ENCODE measurements at regions not wholly inside any gene's neighbourhood (a gene's known extent, or its start where the extent isn't known, plus 50 kb on each side); places are given as distances from the start of the nearest gene placed in this dataset.

- H3K36me3 ChIP-seq (ENCODE audit: control insufficient read depth in 2 of 2, insufficient read depth in 2 of 2, low read length in 2 of 2) = no peaks in the 10 kb centered on the region
- no peak overlapping the region for H3K9ac ChIP-seq (ENCODE audit: low read depth in 1 of 2, low read length in 2 of 2)
- no peak overlapping the region for H3K27ac ChIP-seq (ENCODE audit: low read depth in 2 of 2, low read length in 2 of 2)
- no peaks in the 10 kb centered on the region for H3K4me1 ChIP-seq (ENCODE audit: control insufficient read depth in 2 of 2, insufficient read depth in 2 of 2, low read length in 2 of 2)
- no peak overlapping the region for H3K4me3 ChIP-seq (ENCODE audit: low read length in 2 of 2)
- no peaks in the 10 kb centered on the region for H3K27me3 ChIP-seq (ENCODE audit: control insufficient read depth in 2 of 2, insufficient read depth in 2 of 2, low read length in 2 of 2)
- no peaks in the 10 kb centered on the region for H3K9me3 ChIP-seq (ENCODE audit: control insufficient read depth in 2 of 2, low read length in 2 of 2)
Observed at GRCh38 chr3:158961471-158961870, 159.6 kb downstream of the MFSD1 start.

- no peaks in the 10 kb centered on the region for H3K9me3 ChIP-seq (ENCODE audit: control insufficient read depth in 2 of 2, low read length in 2 of 2)
- no peak overlapping the region for H3K9ac ChIP-seq (ENCODE audit: low read depth in 1 of 2, low read length in 2 of 2)
- no peak overlapping the region for H3K4me3 ChIP-seq (ENCODE audit: low read length in 2 of 2)
- no peaks in the 10 kb centered on the region for H3K4me1 ChIP-seq (ENCODE audit: control insufficient read depth in 2 of 2, insufficient read depth in 2 of 2, low read length in 2 of 2)
- no peaks in the 10 kb centered on the region for H3K27me3 ChIP-seq (ENCODE audit: control insufficient read depth in 2 of 2, insufficient read depth in 2 of 2, low read length in 2 of 2)
- H3K27ac ChIP-seq (ENCODE audit: low read depth in 2 of 2, low read length in 2 of 2) = no peak overlapping the region
- no peaks in the 10 kb centered on the region for H3K36me3 ChIP-seq (ENCODE audit: control insufficient read depth in 2 of 2, insufficient read depth in 2 of 2, low read length in 2 of 2)
Observed at GRCh38 chr3:158961911-158962310, 160.1 kb downstream of the MFSD1 start.

GRCh38 chr3:158970006-158970405 lies 168.2 kb downstream of the MFSD1 start:
- H3K27ac ChIP-seq (ENCODE audit: low read depth in 2 of 2, low read length in 2 of 2) = no peak overlapping the region
- H3K27me3 ChIP-seq (ENCODE audit: control insufficient read depth in 2 of 2, insufficient read depth in 2 of 2, low read length in 2 of 2) = no peaks in the 10 kb centered on the region
- H3K36me3 ChIP-seq (ENCODE audit: control insufficient read depth in 2 of 2, insufficient read depth in 2 of 2, low read length in 2 of 2) = no peaks in the 10 kb centered on the region
- H3K4me1 ChIP-seq (ENCODE audit: control insufficient read depth in 2 of 2, insufficient read depth in 2 of 2, low read length in 2 of 2) = no peaks in the 10 kb centered on the region
- no peak overlapping the region for H3K4me3 ChIP-seq (ENCODE audit: low read length in 2 of 2)
- no peak overlapping the region for H3K9ac ChIP-seq (ENCODE audit: low read depth in 1 of 2, low read length in 2 of 2)
- no peaks in the 10 kb centered on the region for H3K9me3 ChIP-seq (ENCODE audit: control insufficient read depth in 2 of 2, low read length in 2 of 2)

- Histone ChIP-seq H3K4me3 (ENCODE audit: low read length in 2 of 2) (no peak overlapping the region), H3K9me3 (ENCODE audit: control insufficient read depth in 2 of 2, low read length in 2 of 2) (no peaks in the 10 kb centered on the region), H3K27me3 (ENCODE audit: control insufficient read depth in 2 of 2, insufficient read depth in 2 of 2, low read length in 2 of 2) (no peaks in the 10 kb centered on the region), H3K4me1 (ENCODE audit: control insufficient read depth in 2 of 2, insufficient read depth in 2 of 2, low read length in 2 of 2) (no peaks in the 10 kb centered on the region), H3K27ac (ENCODE audit: low read depth in 2 of 2, low read length in 2 of 2) (no peak overlapping the region), H3K36me3 (ENCODE audit: control insufficient read depth in 2 of 2, insufficient read depth in 2 of 2, low read length in 2 of 2) (no peaks in the 10 kb centered on the region), H3K9ac (ENCODE audit: low read depth in 1 of 2, low read length in 2 of 2) (no peak overlapping the region)
Observed at GRCh38 chr3:158974904-158975303, 173.1 kb downstream of the MFSD1 start.

GRCh38 chr3:158976966-158977365 lies 175.1 kb downstream of the MFSD1 start:
- Histone ChIP-seq H3K27ac (ENCODE audit: low read depth in 2 of 2, low read length in 2 of 2) (no peak overlapping the region), H3K27me3 (ENCODE audit: control insufficient read depth in 2 of 2, insufficient read depth in 2 of 2, low read length in 2 of 2) (no peaks in the 10 kb centered on the region), H3K36me3 (ENCODE audit: control insufficient read depth in 2 of 2, insufficient read depth in 2 of 2, low read length in 2 of 2) (no peaks in the 10 kb centered on the region), H3K4me1 (ENCODE audit: control insufficient read depth in 2 of 2, insufficient read depth in 2 of 2, low read length in 2 of 2) (no peaks in the 10 kb centered on the region), H3K4me3 (ENCODE audit: low read length in 2 of 2) (no peak overlapping the region), H3K9ac (ENCODE audit: low read depth in 1 of 2, low read length in 2 of 2) (no peak overlapping the region), H3K9me3 (ENCODE audit: control insufficient read depth in 2 of 2, low read length in 2 of 2) (no peaks in the 10 kb centered on the region)

GRCh38 chr3:158977497-158977896 lies 175.6 kb downstream of the MFSD1 start:
- Histone ChIP-seq H3K4me3 (ENCODE audit: low read length in 2 of 2) (no peak overlapping the region), H3K36me3 (ENCODE audit: control insufficient read depth in 2 of 2, insufficient read depth in 2 of 2, low read length in 2 of 2) (no peaks in the 10 kb centered on the region)

GRCh38 chr3:158983216-158984099 lies 181.6 kb downstream of the MFSD1 start:
- no peak overlapping the region for H3K9ac ChIP-seq (ENCODE audit: low read depth in 1 of 2, low read length in 2 of 2)
- H3K4me1 ChIP-seq (ENCODE audit: control insufficient read depth in 2 of 2, insufficient read depth in 2 of 2, low read length in 2 of 2) = no peaks in the 10 kb centered on the region
- H3K27me3 ChIP-seq (ENCODE audit: control insufficient read depth in 2 of 2, insufficient read depth in 2 of 2, low read length in 2 of 2) = no peaks in the 10 kb centered on the region
- H3K36me3 ChIP-seq (ENCODE audit: control insufficient read depth in 2 of 2, insufficient read depth in 2 of 2, low read length in 2 of 2) = no peaks in the 10 kb centered on the region
- no peak overlapping the region for H3K27ac ChIP-seq (ENCODE audit: low read depth in 2 of 2, low read length in 2 of 2)
- no peak overlapping the region for H3K4me3 ChIP-seq (ENCODE audit: low read length in 2 of 2)
- no peaks in the 10 kb centered on the region for H3K9me3 ChIP-seq (ENCODE audit: control insufficient read depth in 2 of 2, low read length in 2 of 2)

More at GRCh38 chr3:158977497-158977896, 175.6 kb downstream of the MFSD1 start:
- no peaks in the 10 kb centered on the region for H3K9me3 ChIP-seq (ENCODE audit: control insufficient read depth in 2 of 2, low read length in 2 of 2)
- no peak overlapping the region for H3K27ac ChIP-seq (ENCODE audit: low read depth in 2 of 2, low read length in 2 of 2)
- no peaks in the 10 kb centered on the region for H3K4me1 ChIP-seq (ENCODE audit: control insufficient read depth in 2 of 2, insufficient read depth in 2 of 2, low read length in 2 of 2)
- no peak overlapping the region for H3K9ac ChIP-seq (ENCODE audit: low read depth in 1 of 2, low read length in 2 of 2)
- no peaks in the 10 kb centered on the region for H3K27me3 ChIP-seq (ENCODE audit: control insufficient read depth in 2 of 2, insufficient read depth in 2 of 2, low read length in 2 of 2)

- no peaks in the 10 kb centered on the region for H3K9me3 ChIP-seq (ENCODE audit: control insufficient read depth in 2 of 2, low read length in 2 of 2)
- no peak overlapping the region for H3K4me3 ChIP-seq (ENCODE audit: low read length in 2 of 2)
Observed at GRCh38 chr3:158991146-158991705, 189.4 kb downstream of the MFSD1 start.

GRCh38 chr3:158992463-158992862 lies 190.6 kb downstream of the MFSD1 start:
- Histone ChIP-seq H3K4me1 (ENCODE audit: control insufficient read depth in 2 of 2, insufficient read depth in 2 of 2, low read length in 2 of 2) (no peaks in the 10 kb centered on the region), H3K9me3 (ENCODE audit: control insufficient read depth in 2 of 2, low read length in 2 of 2) (no peaks in the 10 kb centered on the region), H3K27me3 (ENCODE audit: control insufficient read depth in 2 of 2, insufficient read depth in 2 of 2, low read length in 2 of 2) (no peaks in the 10 kb centered on the region), H3K27ac (ENCODE audit: low read depth in 2 of 2, low read length in 2 of 2) (no peak overlapping the region), H3K4me3 (ENCODE audit: low read length in 2 of 2) (no peak overlapping the region), H3K9ac (ENCODE audit: low read depth in 1 of 2, low read length in 2 of 2) (no peak overlapping the region), H3K36me3 (ENCODE audit: control insufficient read depth in 2 of 2, insufficient read depth in 2 of 2, low read length in 2 of 2) (no peaks in the 10 kb centered on the region)

More at GRCh38 chr3:158991146-158991705, 189.4 kb downstream of the MFSD1 start:
- H3K9ac ChIP-seq (ENCODE audit: low read depth in 1 of 2, low read length in 2 of 2) = no peak overlapping the region
- no peaks in the 10 kb centered on the region for H3K27me3 ChIP-seq (ENCODE audit: control insufficient read depth in 2 of 2, insufficient read depth in 2 of 2, low read length in 2 of 2)
- no peaks in the 10 kb centered on the region for H3K4me1 ChIP-seq (ENCODE audit: control insufficient read depth in 2 of 2, insufficient read depth in 2 of 2, low read length in 2 of 2)
- H3K27ac ChIP-seq (ENCODE audit: low read depth in 2 of 2, low read length in 2 of 2) = no peak overlapping the region
- no peaks in the 10 kb centered on the region for H3K36me3 ChIP-seq (ENCODE audit: control insufficient read depth in 2 of 2, insufficient read depth in 2 of 2, low read length in 2 of 2)

GRCh38 chr3:158994386-158994785 lies 192.5 kb downstream of the MFSD1 start:
- H3K4me3 ChIP-seq (ENCODE audit: low read length in 2 of 2) = no peak overlapping the region
- no peaks in the 10 kb centered on the region for H3K27me3 ChIP-seq (ENCODE audit: control insufficient read depth in 2 of 2, insufficient read depth in 2 of 2, low read length in 2 of 2)
- no peak overlapping the region for H3K27ac ChIP-seq (ENCODE audit: low read depth in 2 of 2, low read length in 2 of 2)
- H3K4me1 ChIP-seq (ENCODE audit: control insufficient read depth in 2 of 2, insufficient read depth in 2 of 2, low read length in 2 of 2) = no peaks in the 10 kb centered on the region
- H3K36me3 ChIP-seq (ENCODE audit: control insufficient read depth in 2 of 2, insufficient read depth in 2 of 2, low read length in 2 of 2) = no peaks in the 10 kb centered on the region
- H3K9ac ChIP-seq (ENCODE audit: low read depth in 1 of 2, low read length in 2 of 2) = no peak overlapping the region
- H3K9me3 ChIP-seq (ENCODE audit: control insufficient read depth in 2 of 2, low read length in 2 of 2) = no peaks in the 10 kb centered on the region

Measured in mucosa of rectum (tissue), 2 donors.